Activated naive CD8-positive, alpha-beta T cell treated with anti-CD3 and anti-CD28 coated beads, Interleukin-2, amount 10 ng/mL, durations not matched to agents 7 days and 5 days (primary cell): ENCODE measurements at regions not wholly inside any gene's neighbourhood (a gene's known extent, or its start where the extent isn't known, plus 50 kb on each side); places are given as distances from the start of the nearest gene placed in this dataset.

ENCODE experiments used
- ATAC-seq: fragments of 150-1000 bp; cut with Tn5 transposase; one replicate; pipeline ENCODE4 v1.10.0; 2021; ENCODE audit warnings: low read depth, moderate library complexity
- POLR2A ChIA-PET: fragments of 350-600 bp; sonication (Branson Sonifier 250); formaldehyde crosslinking; loops from one replicate; lab custom pipeline; 2021; ENCODE audit warnings: antibody characterized with exemption; lab: Charles Lee
- DNase-seq: peaks from one replicate; pipeline ENCODE4 v3.0.0; 2021
- H3K27ac Mint-ChIP-seq: one replicate; pipeline ENCODE4 v1.8.0; 2022; ENCODE audit warnings: mild to moderate bottlenecking, mixed read lengths
- H3K27me3 Mint-ChIP-seq: one replicate; pipeline ENCODE4 v1.8.0; 2022; ENCODE audit warnings: mild to moderate bottlenecking, moderate library complexity, mixed read lengths
- H3K36me3 Mint-ChIP-seq: one replicate; pipeline ENCODE4 v1.8.0; 2021; ENCODE audit warnings: mild to moderate bottlenecking, mixed read lengths
- H3K4me1 Mint-ChIP-seq: one replicate; pipeline ENCODE4 v1.8.0; 2021; ENCODE audit warnings: mixed read lengths
- H3K4me3 Mint-ChIP-seq: one replicate; pipeline ENCODE4 v1.8.0; 2022; ENCODE audit warnings: mild to moderate bottlenecking, moderate library complexity, mixed read lengths
- H3K9me3 Mint-ChIP-seq: one replicate; pipeline ENCODE4 v1.8.0; 2021; ENCODE audit warnings: mixed read lengths

DNA sequence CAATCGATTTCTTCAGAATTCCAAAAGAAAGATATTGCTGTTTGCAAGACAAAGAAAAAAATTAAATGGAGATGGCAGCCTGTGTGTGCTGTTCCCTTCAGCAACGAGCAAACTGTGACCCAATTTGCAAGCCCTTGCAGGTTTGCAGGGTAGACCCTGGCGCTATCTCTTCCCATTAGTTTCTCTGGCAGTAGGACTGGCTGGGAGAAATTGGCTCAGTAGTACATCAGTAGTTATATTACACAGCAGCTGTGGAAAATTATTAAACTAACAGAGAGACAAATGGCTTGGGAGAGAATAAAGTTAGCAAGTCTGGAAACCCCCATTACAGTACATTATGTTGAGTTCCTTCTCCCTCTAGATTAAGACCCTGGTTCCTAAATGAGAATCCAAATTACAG lies 116.4 kb upstream of the ITGB1 start:
- POLR2A ChIA-PET: no interaction called here
- DNase-seq (no peak), ATAC-seq (no peak)
- Mint-ChIP-seq H3K9me3 (peaks cover 3% of the 10 kb centered on the region), H3K27me3 (no peaks in the 10 kb centered on the region), H3K27ac (no peak overlapping the region), H3K36me3 (no peaks in the 10 kb centered on the region), H3K4me3 (no peak overlapping the region), H3K4me1 (no peaks in the 10 kb centered on the region)

- no peak overlapping the region for H3K27ac Mint-ChIP-seq
- H3K36me3 Mint-ChIP-seq: no peaks in the 10 kb centered on the region
- H3K27me3 Mint-ChIP-seq: no peaks in the 10 kb centered on the region
- H3K4me1 Mint-ChIP-seq: no peaks in the 10 kb centered on the region
- H3K4me3 Mint-ChIP-seq: no peak overlapping the region
- peaks cover 4% of the 10 kb centered on the region for H3K9me3 Mint-ChIP-seq
- DNase-seq (no peak), ATAC-seq (no peak)
- POLR2A ChIA-PET: no interaction called here
These were observed 115.8 kb upstream of the ITGB1 start for GRCh38 chr10:33073641-33074415.

GRCh38 chr10:33071857-33072256 lies 113.8 kb upstream of the ITGB1 start:
- no peak for ATAC-seq
- no peaks in the 10 kb centered on the region for H3K4me1 Mint-ChIP-seq
- POLR2A ChIA-PET: no interaction called here
- no peak overlapping the region for H3K27ac Mint-ChIP-seq
- peaks cover 6% of the 10 kb centered on the region for H3K9me3 Mint-ChIP-seq
- no peaks in the 10 kb centered on the region for H3K36me3 Mint-ChIP-seq
- H3K27me3 Mint-ChIP-seq: no peaks in the 10 kb centered on the region
- H3K4me3 Mint-ChIP-seq: no peak overlapping the region
- DNase-seq: no peak

DNA sequence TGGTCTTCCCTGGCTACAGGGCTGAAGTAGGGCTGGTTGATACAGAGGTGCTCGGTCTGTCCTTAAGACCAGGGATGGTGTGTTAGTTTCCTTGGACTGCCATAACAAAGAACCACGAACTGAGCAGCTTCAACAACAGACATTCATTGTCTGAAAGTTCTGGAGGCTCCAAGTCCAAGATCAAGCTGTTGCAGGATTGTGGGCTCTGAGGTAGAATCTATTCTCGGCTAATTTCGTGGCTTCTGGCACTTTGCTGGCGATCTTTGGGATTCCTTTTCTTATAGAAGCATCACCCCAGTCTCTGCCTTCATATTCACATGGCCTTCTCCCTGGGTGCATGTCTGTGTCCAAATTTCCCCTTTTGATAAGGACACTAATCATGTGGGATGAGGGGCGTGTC lies 112.1 kb upstream of the ITGB1 start:
- Mint-ChIP-seq H3K4me3 (no peak overlapping the region), H3K27me3 (no peaks in the 10 kb centered on the region), H3K36me3 (no peaks in the 10 kb centered on the region), H3K9me3 (peaks cover 6% of the 10 kb centered on the region), H3K27ac (no peak overlapping the region), H3K4me1 (no peaks in the 10 kb centered on the region)
- no peak for DNase-seq
- POLR2A ChIA-PET: no interaction called here
- ATAC-seq: no peak

GRCh38 chr10:33067917-33068316 lies 109.9 kb upstream of the ITGB1 start:
- ATAC-seq (no peak), DNase-seq (no peak)
- H3K9me3 Mint-ChIP-seq: peaks cover 6% of the 10 kb centered on the region
- no peak overlapping the region for H3K4me3 Mint-ChIP-seq
- H3K4me1 Mint-ChIP-seq: no peaks in the 10 kb centered on the region
- no peaks in the 10 kb centered on the region for H3K36me3 Mint-ChIP-seq
- no peaks in the 10 kb centered on the region for H3K27me3 Mint-ChIP-seq
- H3K27ac Mint-ChIP-seq: no peak overlapping the region
- POLR2A ChIA-PET: no interaction called here

DNA sequence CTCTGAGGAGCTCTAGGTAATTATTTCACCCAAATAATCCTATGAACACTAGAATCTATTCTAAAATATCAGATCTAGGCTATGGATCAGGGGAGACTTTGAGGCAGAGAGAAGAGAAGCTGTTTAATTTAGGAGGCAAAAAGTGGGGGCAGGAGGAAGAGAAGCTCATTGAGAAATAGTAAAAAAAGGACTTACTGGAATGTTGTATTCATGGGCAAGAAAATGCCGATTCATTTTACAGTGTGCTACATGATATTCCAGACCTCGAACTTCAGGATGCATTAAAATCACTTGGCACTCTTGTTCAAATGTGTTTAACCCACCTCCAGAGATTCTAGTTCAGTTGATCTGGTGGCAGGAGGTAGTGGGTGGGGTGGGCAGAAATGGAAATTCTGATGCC lies 109.5 kb upstream of the ITGB1 start:
- Mint-ChIP-seq H3K27me3 (peaks cover 2% of the 10 kb centered on the region), H3K27ac (no peak overlapping the region), H3K4me3 (no peak overlapping the region), H3K36me3 (no peaks in the 10 kb centered on the region), H3K9me3 (peaks cover 8% of the 10 kb centered on the region), H3K4me1 (no peaks in the 10 kb centered on the region)
- ATAC-seq: no peak
- no peak for DNase-seq
- POLR2A ChIA-PET: no interaction called here

DNA sequence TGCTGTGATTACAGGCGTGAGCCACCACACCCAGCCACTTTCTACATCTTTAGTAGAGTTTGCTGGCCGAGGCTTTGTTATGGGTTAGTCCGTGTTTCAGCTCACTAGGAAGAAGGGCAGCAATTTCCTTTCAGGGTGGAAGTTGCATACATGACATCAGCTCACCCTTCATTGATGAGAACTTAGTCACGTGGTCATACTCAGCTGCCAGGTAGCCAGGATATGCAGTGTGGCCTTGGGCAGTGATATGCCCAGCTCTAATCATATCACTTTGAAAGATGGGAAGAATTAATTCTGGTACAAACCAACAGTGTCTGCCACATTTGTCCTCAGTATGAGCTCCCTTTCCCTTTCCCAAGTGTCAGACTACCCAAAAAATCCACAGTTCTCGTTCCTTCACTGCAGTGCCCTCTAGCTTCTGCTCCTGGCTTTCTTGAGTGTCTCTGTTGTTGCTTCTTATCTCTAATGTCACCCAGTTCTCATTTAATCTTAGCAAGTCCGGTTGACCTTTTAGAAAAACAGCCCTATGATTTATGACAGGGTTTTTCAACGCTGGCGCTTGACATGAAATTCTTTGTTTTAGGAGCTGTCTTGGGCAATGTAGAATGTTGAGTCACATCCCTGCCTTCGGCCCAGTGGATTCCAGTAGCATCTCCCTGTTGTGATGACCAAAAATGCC lies 108.7 kb upstream of the ITGB1 start:
- no peak for ATAC-seq
- DNase-seq: no peak
- Mint-ChIP-seq H3K36me3 (no peaks in the 10 kb centered on the region), H3K27me3 (peaks cover 2% of the 10 kb centered on the region), H3K9me3 (peaks cover 8% of the 10 kb centered on the region), H3K4me3 (no peak overlapping the region), H3K27ac (no peak overlapping the region), H3K4me1 (no peaks in the 10 kb centered on the region)
- POLR2A ChIA-PET: no interaction called here

DNA sequence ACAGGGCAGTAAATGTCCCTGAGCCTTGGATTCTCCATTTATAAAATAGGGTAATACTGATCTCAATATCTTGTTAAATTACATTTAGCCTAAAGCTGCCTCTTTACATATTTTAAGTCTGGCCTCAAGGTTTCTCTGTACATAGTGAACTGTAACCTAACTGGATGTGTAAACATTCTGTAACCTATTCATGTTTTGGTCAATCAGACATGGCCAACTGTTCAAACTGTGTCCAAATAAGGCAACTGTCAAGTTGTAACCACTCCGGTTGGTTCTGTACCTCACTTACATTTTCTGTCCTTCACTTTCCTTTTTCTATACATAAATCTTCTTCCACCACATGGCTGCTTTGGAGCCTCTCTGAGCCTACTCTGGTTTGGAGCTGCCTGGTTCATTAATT lies 107.1 kb upstream of the ITGB1 start:
- no peak for ATAC-seq
- Mint-ChIP-seq H3K27me3 (peaks cover 2% of the 10 kb centered on the region), H3K36me3 (no peaks in the 10 kb centered on the region), H3K4me3 (no peak overlapping the region), H3K27ac (no peak overlapping the region), H3K4me1 (no peaks in the 10 kb centered on the region), H3K9me3 (peaks cover 6% of the 10 kb centered on the region)
- POLR2A ChIA-PET: no interaction called here
- no peak for DNase-seq

GRCh38 chr10:33064706-33065105 lies 106.7 kb upstream of the ITGB1 start:
- peaks cover 2% of the 10 kb centered on the region for H3K27me3 Mint-ChIP-seq
- ATAC-seq: no peak

DNA sequence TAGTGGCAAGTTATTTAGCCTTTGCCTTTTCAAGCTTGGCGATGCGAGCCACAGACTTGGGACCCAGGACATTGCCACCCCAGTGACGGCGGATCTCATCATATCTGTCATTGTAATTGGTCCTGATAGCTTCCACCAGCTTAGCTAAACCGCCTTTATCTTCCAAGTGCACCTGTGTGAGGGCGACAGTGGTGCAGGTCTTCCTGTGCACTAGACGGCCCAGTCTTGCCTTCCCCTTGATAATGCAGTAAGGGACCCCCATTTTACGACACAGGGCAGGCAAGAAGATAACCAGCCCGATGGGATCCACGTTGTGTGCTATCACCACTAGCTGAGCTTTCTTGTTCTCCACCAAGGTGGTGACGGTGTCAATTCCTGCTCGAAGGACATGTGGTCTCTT lies 99.6 kb upstream of the ITGB1 start:
- POLR2A ChIA-PET: no interaction called here
- no peak for ATAC-seq
- Mint-ChIP-seq H3K9me3 (peaks cover 2% of the 10 kb centered on the region), H3K27me3 (peaks cover 13% of the 10 kb centered on the region), H3K4me1 (no peaks in the 10 kb centered on the region), H3K36me3 (no peaks in the 10 kb centered on the region), H3K4me3 (no peak overlapping the region), H3K27ac (no peak overlapping the region)
- no peak for DNase-seq

More at GRCh38 chr10:33064706-33065105, 106.7 kb upstream of the ITGB1 start:
- no peak overlapping the region for H3K27ac Mint-ChIP-seq
- no peaks in the 10 kb centered on the region for H3K36me3 Mint-ChIP-seq
- no peak for DNase-seq
- POLR2A ChIA-PET: no interaction called here
- H3K4me3 Mint-ChIP-seq: no peak overlapping the region
- peaks cover 6% of the 10 kb centered on the region for H3K9me3 Mint-ChIP-seq
- no peaks in the 10 kb centered on the region for H3K4me1 Mint-ChIP-seq

DNA sequence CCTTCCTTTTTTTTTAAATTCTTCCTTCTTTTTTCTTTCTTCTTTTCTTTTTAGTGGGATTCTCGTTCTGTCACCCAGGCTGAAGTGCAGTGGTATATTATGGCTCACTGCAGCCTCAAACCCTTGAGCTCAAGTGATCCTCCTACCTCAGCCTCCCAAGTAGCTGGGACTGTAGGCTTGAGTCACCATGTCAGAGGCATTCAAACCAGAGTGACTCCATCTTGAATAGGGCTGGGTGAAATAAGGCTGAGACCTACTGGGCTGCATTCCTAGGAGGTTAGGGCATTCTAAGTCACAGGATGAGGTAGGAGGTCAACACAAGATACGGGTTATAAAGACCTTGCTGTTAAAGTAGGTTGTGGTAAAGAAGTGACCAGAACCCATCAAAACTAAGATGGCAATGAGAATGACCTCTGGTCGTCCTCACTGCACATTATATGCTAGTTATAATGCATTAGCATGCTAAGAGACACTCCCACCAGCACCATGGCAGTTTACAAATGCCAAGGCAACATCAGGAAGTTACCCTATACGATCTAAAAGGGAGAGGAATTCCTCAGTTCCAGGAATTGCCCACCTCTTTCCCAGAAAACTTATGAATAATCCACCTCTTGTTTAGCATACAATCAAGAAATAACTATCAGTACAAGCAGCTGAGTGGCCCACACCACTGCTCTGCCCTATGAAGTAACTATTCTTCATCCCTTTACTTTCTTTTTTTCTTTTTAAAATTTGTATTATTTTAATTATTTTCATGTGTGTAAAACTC lies 99.0 kb upstream of the ITGB1 start:
- DNase-seq (no peak), ATAC-seq (no peak)
- no peak overlapping the region for H3K27ac Mint-ChIP-seq
- POLR2A ChIA-PET: no interaction called here
- no peaks in the 10 kb centered on the region for H3K36me3 Mint-ChIP-seq
- H3K27me3 Mint-ChIP-seq: peaks cover 14% of the 10 kb centered on the region
- H3K9me3 Mint-ChIP-seq: no peaks in the 10 kb centered on the region
- H3K4me1 Mint-ChIP-seq: no peaks in the 10 kb centered on the region
- H3K4me3 Mint-ChIP-seq: no peak overlapping the region

DNA sequence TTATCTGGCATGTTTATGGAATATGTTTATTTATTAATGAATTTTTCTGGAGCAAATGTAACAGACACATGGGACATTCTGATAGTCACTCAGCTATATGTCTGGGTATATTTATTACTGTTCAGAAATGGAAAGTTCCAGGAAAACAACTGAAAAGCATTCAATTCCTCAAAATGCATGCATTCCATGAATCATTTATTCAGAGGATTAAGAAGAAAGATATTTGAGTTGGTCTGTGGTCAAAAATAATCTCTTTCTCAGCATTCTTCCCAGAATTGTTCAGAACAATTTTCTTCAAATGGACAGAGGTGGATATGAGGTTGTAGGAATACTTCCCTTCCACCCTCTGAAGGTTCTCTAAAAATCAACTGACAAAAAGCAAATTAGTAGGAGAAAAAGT lies 97.6 kb upstream of the ITGB1 start:
- Mint-ChIP-seq H3K4me1 (peaks cover 1% of the 10 kb centered on the region), H3K4me3 (no peak overlapping the region), H3K27ac (no peak overlapping the region), H3K9me3 (no peaks in the 10 kb centered on the region), H3K36me3 (no peaks in the 10 kb centered on the region), H3K27me3 (peaks cover 16% of the 10 kb centered on the region)
- ATAC-seq (no peak), DNase-seq (no peak)
- POLR2A ChIA-PET: no interaction called here

DNA sequence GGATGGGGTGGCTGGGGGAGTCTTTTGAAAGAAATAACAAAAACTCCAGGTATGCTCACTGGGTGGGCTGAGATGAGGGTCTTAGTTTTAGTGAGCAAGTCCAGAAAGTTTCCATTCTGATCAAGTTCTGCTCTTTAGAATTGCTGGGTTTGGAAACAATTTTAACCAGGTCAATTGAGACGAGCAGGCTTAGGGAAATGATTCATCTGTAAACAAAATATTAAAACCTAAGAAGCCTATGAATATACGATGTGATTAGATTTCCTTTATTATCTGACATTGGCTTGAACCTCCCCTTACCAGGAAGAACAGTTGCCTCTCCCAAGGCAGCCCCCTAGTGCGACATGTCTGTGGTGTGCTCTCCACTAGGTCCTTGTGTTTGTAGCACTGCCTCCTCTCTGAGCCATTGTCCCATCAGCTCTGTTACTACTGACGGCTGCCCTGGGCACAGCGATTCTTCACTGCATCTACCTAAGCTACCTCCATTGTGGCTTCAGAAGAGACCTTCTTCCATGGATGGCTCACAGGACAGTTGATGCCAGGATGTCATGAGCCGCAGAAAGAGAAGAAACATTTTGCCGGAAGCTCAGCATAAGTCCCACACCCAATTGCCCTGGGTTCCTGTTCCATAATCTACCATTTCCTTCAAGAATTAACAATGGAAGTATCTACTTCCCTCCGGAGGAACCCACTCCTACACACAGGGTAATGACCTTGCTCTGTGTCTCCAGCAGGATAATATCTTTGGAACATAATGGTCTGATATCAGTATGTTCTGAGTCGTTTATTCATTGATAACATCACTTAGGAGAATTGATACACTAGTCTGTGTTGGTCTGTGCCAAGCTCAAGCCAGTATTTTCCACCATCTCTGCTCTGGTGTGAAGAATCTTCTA lies 95.1 kb upstream of the ITGB1 start:
- H3K9me3 Mint-ChIP-seq: no peaks in the 10 kb centered on the region
- ATAC-seq: no peak
- no peaks in the 10 kb centered on the region for H3K36me3 Mint-ChIP-seq
- POLR2A ChIA-PET: no interaction called here
- peaks cover 6% of the 10 kb centered on the region for H3K4me1 Mint-ChIP-seq
- H3K27me3 Mint-ChIP-seq: peaks cover 16% of the 10 kb centered on the region
- H3K27ac Mint-ChIP-seq: no peak overlapping the region
- DNase-seq: no peak
- H3K4me3 Mint-ChIP-seq: no peak overlapping the region
